ENCODE measurements at regions not wholly inside any gene's neighbourhood (a gene's known extent, or its start where the extent isn't known, plus 50 kb on each side); places are given as distances from the start of the nearest gene placed in this dataset.
"Not testable (repeated sequence)": the region's sequence is repeated elsewhere in the genome, so short reads cannot be mapped to it uniquely, and the experiment has no call there.

GRCh38 chr6:150770637-150771036, 94.9 kb upstream of the MTHFD1L start:
- no peak for DNase-seq (ENCODE audit: low read depth)

GRCh38 chr6:150773969-150774368, 91.5 kb upstream of the MTHFD1L start:
- DNase-seq (ENCODE audit: low read depth) = no peak

- DNase-seq (ENCODE audit: low read depth) = no peak
Observed at GRCh38 chr6:150775415-150776203, 89.9 kb upstream of the MTHFD1L start.

GRCh38 chr6:150777736-150778135, 87.8 kb upstream of the MTHFD1L start:
- DNase-seq (ENCODE audit: low read depth) = no peak

GRCh38 chr6:150783813-150784212, 81.7 kb upstream of the MTHFD1L start:
- no peak for DNase-seq (ENCODE audit: low read depth)

GRCh38 chr6:150787429-150787828, 78.1 kb upstream of the MTHFD1L start:
- DNase-seq (ENCODE audit: low read depth) = no peak

GRCh38 chr6:150788089-150788488, 77.4 kb upstream of the MTHFD1L start:
- no peak for DNase-seq (ENCODE audit: low read depth)

GRCh38 chr6:150789906-150790305, 75.6 kb upstream of the MTHFD1L start:
- not testable (repeated sequence) for DNase-seq (ENCODE audit: low read depth)

GRCh38 chr6:150791717-150792116, 73.8 kb upstream of the MTHFD1L start:
- DNase-seq (ENCODE audit: low read depth) = no peak

GRCh38 chr6:150797949-150798348, 67.6 kb upstream of the MTHFD1L start:
- no peak for DNase-seq (ENCODE audit: low read depth)

GRCh38 chr6:150799276-150799805, 66.2 kb upstream of the MTHFD1L start:
- no peak for DNase-seq (ENCODE audit: low read depth)

GRCh38 chr6:150800674-150801314, 64.7 kb upstream of the MTHFD1L start:
- no peak for DNase-seq (ENCODE audit: low read depth)

GRCh38 chr6:150806790-150807189, 58.7 kb upstream of the MTHFD1L start:
- no peak for DNase-seq (ENCODE audit: low read depth)

- no peak for DNase-seq (ENCODE audit: low read depth)
Observed at GRCh38 chr6:150813319-150813992, 52.0 kb upstream of the MTHFD1L start.

GRCh38 chr6:150813993-150814359, 51.5 kb upstream of the MTHFD1L start:
- DNase-seq (ENCODE audit: low read depth) = no peak

Data from activated T-helper 1 cell treated with Interleukin-2 at 50 U/mL for 16 hours (primary cell).